Neutrophil (primary cell): ENCODE measurements at regions not wholly inside any gene's neighbourhood (a gene's known extent, or its start where the extent isn't known, plus 50 kb on each side); places are given as distances from the start of the nearest gene placed in this dataset.

ENCODE experiments used
- H3K27ac ChIP-seq: fragments of 200-600 bp; sonication (generic); 2 replicates; pipeline ENCODE4 v1.5.1; 2016; ENCODE audit warnings: mild to moderate bottlenecking, moderate library complexity
- H3K27me3 ChIP-seq: fragments of 200-600 bp; sonication (generic); 2 replicates; pipeline ENCODE4 v1.6.0; 2016; ENCODE audit warnings: mild to moderate bottlenecking
- H3K36me3 ChIP-seq: fragments of 200-600 bp; sonication (generic); 2 replicates; pipeline ENCODE4 v1.5.1; 2017
- H3K4me1 ChIP-seq, 2 experiments: fragments of 200-600 bp in 1 of 2; sonication (generic) in 1 of 2; 1 replicate in 1 of 2; 2 replicates in 1 of 2; pipeline versions ENCODE4 v1.5.1 to v1.6.1; 2013 to 2016; ENCODE audit warnings: low read depth in 1 of 2, low read length in 1 of 2, mild to moderate bottlenecking in 1 of 2, moderate library complexity in 1 of 2; ENCODE audit not compliant: control insufficient read depth in 1 of 2, insufficient read depth in 1 of 2
- H3K4me3 ChIP-seq, 2 experiments: fragments of 200-600 bp in 1 of 2; sonication (generic) in 1 of 2; 1 replicate in 1 of 2; 2 replicates in 1 of 2; pipeline ENCODE4 v1.5.1; 2013 to 2016; ENCODE audit warnings: low read depth in 1 of 2, low read length in 1 of 2, mild to moderate bottlenecking in 1 of 2, moderate library complexity in 1 of 2
- H3K9me3 ChIP-seq: fragments of 200-600 bp; sonication (generic); 2 replicates; pipeline ENCODE4 v1.5.1; 2016
- CTCF ChIP-seq: fragments of 200-600 bp; sonication (generic); IDR thresholded peaks from 2 replicates; pipeline ENCODE4 v1.5.1; 2016; ENCODE audit warnings: antibody characterized with exemption

DNA sequence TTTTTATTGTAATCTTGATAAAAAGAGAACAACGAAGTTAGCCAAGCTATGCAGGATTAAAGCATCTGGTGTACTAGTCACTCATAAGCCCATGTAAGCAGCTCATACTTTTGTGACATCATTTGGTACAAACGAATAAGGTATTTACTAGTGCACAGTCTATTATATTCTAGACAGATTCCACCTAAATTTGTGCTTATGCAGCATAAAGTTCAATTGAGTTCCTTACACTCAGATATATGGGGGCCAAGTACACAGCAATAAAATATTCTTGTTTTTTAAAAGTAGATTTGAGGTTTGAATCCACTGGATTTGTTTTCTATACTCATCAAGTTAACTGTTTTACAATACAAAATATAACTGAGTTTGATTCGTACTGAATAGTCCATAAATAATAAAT lies 1621.2 kb downstream of the MAT2B start:
- no peak overlapping the region for H3K4me3 ChIP-seq
- H3K27ac ChIP-seq, result no peak overlapping the region
- no peaks in the 10 kb centered on the region for H3K9me3 ChIP-seq
- H3K27me3 ChIP-seq, result no peaks in the 10 kb centered on the region
- no peak for TF ChIP-seq CTCF
- no peaks in the 10 kb centered on the region for H3K36me3 ChIP-seq
- H3K4me1 ChIP-seq, result no peaks in the 10 kb centered on the region

- no peak for TF ChIP-seq CTCF
- no peaks in the 10 kb centered on the region for H3K36me3 ChIP-seq
- H3K4me3 ChIP-seq, result no peak overlapping the region
- no peaks in the 10 kb centered on the region for H3K4me1 ChIP-seq
- H3K27ac ChIP-seq, result no peak overlapping the region
- H3K9me3 ChIP-seq, result no peaks in the 10 kb centered on the region
- H3K27me3 ChIP-seq, result no peaks in the 10 kb centered on the region
These were observed 1622.5 kb downstream of the MAT2B start for GRCh38 chr5:165127941-165128340.

DNA sequence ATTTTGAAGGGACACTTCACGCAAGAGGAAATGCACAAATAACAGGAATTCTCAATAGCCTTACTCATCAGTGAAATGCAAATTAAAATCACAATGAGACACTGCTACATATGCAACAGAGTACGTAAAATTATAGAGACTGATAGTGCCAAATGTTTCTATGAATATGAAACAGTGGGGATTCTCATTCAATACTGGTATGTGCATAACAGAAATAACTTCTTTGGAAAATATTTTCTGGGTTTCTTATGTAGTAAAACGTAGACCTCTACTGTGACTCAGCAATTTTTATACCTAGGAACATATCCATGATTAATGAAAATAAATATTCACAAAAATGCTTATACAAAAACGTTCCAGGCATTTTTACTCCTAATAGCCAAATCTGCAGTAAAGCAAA lies 1625.2 kb downstream of the MAT2B start:
- H3K36me3 ChIP-seq, result no peaks in the 10 kb centered on the region
- no peaks in the 10 kb centered on the region for H3K9me3 ChIP-seq
- H3K27ac ChIP-seq, result no peak overlapping the region
- TF ChIP-seq CTCF, result no peak
- H3K27me3 ChIP-seq, result no peaks in the 10 kb centered on the region
- no peak overlapping the region for H3K4me3 ChIP-seq
- H3K4me1 ChIP-seq, result no peaks in the 10 kb centered on the region

DNA sequence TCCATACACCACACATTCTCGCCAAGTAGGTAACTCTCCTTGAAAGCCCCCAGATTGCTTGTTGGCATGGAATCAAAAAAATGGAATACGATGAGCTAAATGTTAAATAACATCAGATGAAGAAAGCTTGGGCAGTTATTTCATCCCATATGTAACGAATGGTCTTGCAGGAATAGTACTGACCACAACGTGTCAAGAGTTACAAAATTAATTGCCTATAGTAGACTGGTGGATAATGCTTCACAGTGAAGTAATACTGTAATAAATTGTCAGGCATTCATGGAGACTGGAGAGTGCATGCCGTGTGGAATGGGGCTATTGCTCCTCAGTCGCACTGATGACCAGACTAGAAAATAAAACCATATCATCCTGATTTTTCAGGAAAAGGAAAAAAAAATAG lies 1628.7 kb downstream of the MAT2B start:
- TF ChIP-seq CTCF, result no peak
- Histone ChIP-seq H3K4me1 (peaks cover 0 to 2% of the 10 kb centered on the region in 2 experiments), H3K36me3 (no peaks in the 10 kb centered on the region), H3K27me3 (no peaks in the 10 kb centered on the region), H3K4me3 (no peak overlapping the region), H3K9me3 (no peaks in the 10 kb centered on the region), H3K27ac (no peak overlapping the region)

GRCh38 chr5:165135565-165135964 lies 1630.1 kb downstream of the MAT2B start:
- no peaks in the 10 kb centered on the region for H3K36me3 ChIP-seq
- H3K9me3 ChIP-seq, result no peaks in the 10 kb centered on the region
- H3K27me3 ChIP-seq, result no peaks in the 10 kb centered on the region
- H3K4me1 ChIP-seq, result peaks cover 5 to 9% of the 10 kb centered on the region in 2 experiments
- H3K4me3 ChIP-seq, result no peak overlapping the region
- no peak for TF ChIP-seq CTCF
- H3K27ac ChIP-seq, result no peak overlapping the region

DNA sequence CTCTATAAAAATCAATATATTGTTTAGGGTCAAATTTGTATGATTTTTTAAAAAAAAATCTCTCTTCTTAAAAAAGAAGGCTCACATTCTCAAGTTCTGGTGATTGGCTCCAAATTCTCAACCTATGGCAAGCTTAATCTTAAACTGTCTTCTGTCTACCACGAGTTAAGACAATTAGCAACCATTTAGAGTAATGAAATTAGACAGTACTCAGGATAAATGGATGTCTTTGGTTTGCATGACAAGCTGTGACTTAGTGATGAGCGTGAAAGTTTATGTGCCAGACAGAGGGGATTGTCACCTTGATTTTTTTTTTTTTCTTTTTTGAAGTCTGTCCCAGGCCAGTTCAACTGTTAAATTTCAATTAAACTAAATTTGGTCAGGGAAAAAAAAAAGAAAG lies 1632.3 kb downstream of the MAT2B start:
- H3K4me3 ChIP-seq, result no peak overlapping the region
- no peak for TF ChIP-seq CTCF
- H3K4me1 ChIP-seq, result peaks cover 5 to 9% of the 10 kb centered on the region in 2 experiments
- H3K36me3 ChIP-seq, result no peaks in the 10 kb centered on the region
- no peak overlapping the region for H3K27ac ChIP-seq
- no peaks in the 10 kb centered on the region for H3K9me3 ChIP-seq
- H3K27me3 ChIP-seq, result no peaks in the 10 kb centered on the region
